Prostate gland (tissue), 2 donors: ENCODE measurements at regions not wholly inside any gene's neighbourhood (a gene's known extent, or its start where the extent isn't known, plus 50 kb on each side); places are given as distances from the start of the nearest gene placed in this dataset.

Experiments
- DNase-seq: peaks from one replicate; pipeline ENCODE4 v3.0.0-alpha.2; 2019; ENCODE audit warnings: low spot score
- H3K27ac ChIP-seq, 2 donors: fragments of 200-600 bp; sonication (generic); 2 replicates each; pipeline ENCODE4 v1.5.1; 2017 to 2019
- H3K27me3 ChIP-seq: fragments of 200-600 bp; sonication (generic); replicated peaks from 2 replicates; pipeline ENCODE4 v1.5.1; 2019; ENCODE audit not compliant: insufficient read depth
- H3K36me3 ChIP-seq, 2 donors: fragments of 200-600 bp; sonication (generic); 1 replicate in 1 of 2; 2 replicates in 1 of 2; pipeline versions ENCODE4 v1.5.1 to v1.8.1; 2017 to 2019
- H3K4me1 ChIP-seq: fragments of 200-600 bp; sonication (generic); replicated peaks from 2 replicates; pipeline ENCODE4 v1.5.1; 2019
- H3K4me3 ChIP-seq, 2 donors: fragments of 200-600 bp; sonication (generic); 2 replicates each; pipeline ENCODE4 v1.5.1; 2017 to 2019
- H3K9me3 ChIP-seq: fragments of 200-600 bp; sonication (generic); 2 replicates; pipeline ENCODE4 v1.5.1; 2017
- POLR2A ChIP-seq: fragments of 450-650 bp; IDR thresholded peaks from one replicate; pipeline ENCODE4 v1.6.1; 2016; ENCODE audit warnings: antibody characterized with exemption, mild to moderate bottlenecking
- POLR2AphosphoS5 ChIP-seq: sonication (generic); formaldehyde crosslinking; IDR thresholded peaks from one replicate; pipeline ENCODE4 v1.6.1; 2017; ENCODE audit warnings: antibody characterized with exemption
- WGBS: methylation state at CpG from one replicate; pipeline ENCODE4 v1.1.5; 2018; 5-methylcytosine and 5-hydroxymethylcytosine counted together
- intact Hi-C: fragments of 100-400 bp; cut with DNase I; formaldehyde crosslinking; loops from one replicate; pipeline ENCODE4 v1.14.2; 2022
- TF ChIP-seq, protein P1 (sequence below), 4 experiments: fragments of 200-600 bp in 2 of 4; fragments of 450-650 bp in 2 of 4; sonication (generic) in 2 of 4; IDR thresholded peaks; 1 replicate in 3 of 4; 2 replicates in 1 of 4; pipeline ENCODE4 v1.5.1; 2016 to 2019; ENCODE audit warnings: antibody characterized with exemption in 4 of 4, mild to moderate bottlenecking in 2 of 4, moderate library complexity in 2 of 4

GRCh38 chr6:148217051-148217450 is 125.6 kb upstream of the SASH1 start:
- DNase-seq: no peak
- Histone ChIP-seq H3K4me3 (no peak overlapping the region), H3K4me1 (no peaks in the 10 kb centered on the region), H3K27ac (no peak overlapping the region), H3K9me3 (no peaks in the 10 kb centered on the region), H3K36me3 (no peaks in the 10 kb centered on the region), H3K27me3 (no peaks in the 10 kb centered on the region)
- no peak for TF ChIP-seq POLR2A
- TF ChIP-seq, protein P1, sequence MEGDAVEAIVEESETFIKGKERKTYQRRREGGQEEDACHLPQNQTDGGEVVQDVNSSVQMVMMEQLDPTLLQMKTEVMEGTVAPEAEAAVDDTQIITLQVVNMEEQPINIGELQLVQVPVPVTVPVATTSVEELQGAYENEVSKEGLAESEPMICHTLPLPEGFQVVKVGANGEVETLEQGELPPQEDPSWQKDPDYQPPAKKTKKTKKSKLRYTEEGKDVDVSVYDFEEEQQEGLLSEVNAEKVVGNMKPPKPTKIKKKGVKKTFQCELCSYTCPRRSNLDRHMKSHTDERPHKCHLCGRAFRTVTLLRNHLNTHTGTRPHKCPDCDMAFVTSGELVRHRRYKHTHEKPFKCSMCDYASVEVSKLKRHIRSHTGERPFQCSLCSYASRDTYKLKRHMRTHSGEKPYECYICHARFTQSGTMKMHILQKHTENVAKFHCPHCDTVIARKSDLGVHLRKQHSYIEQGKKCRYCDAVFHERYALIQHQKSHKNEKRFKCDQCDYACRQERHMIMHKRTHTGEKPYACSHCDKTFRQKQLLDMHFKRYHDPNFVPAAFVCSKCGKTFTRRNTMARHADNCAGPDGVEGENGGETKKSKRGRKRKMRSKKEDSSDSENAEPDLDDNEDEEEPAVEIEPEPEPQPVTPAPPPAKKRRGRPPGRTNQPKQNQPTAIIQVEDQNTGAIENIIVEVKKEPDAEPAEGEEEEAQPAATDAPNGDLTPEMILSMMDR (IDR thresholded peaks at IDR 0.05): no peak
- no peak for TF ChIP-seq POLR2AphosphoS5
- intact Hi-C loops: no loop called here
- WGBS: 94% methylated on average over 4 of the region's 4 CpGs

GRCh38 chr6:148217921-148218320 is 124.7 kb upstream of the SASH1 start:
- TF ChIP-seq, protein P1 (IDR thresholded peaks at IDR 0.05): no peak
- no peak for TF ChIP-seq POLR2A
- no peak for TF ChIP-seq POLR2AphosphoS5
- Histone ChIP-seq H3K9me3 (no peaks in the 10 kb centered on the region), H3K27ac (no peak overlapping the region), H3K27me3 (no peaks in the 10 kb centered on the region), H3K4me3 (no peak overlapping the region), H3K4me1 (no peaks in the 10 kb centered on the region), H3K36me3 (no peaks in the 10 kb centered on the region)
- DNase-seq: no peak
- intact Hi-C loops: no loop called here
- WGBS: 71% methylated on average over 3 of the region's 3 CpGs

- 95% methylated on average over 3 of the region's 3 CpGs for WGBS
- no peaks in the 10 kb centered on the region for H3K36me3 ChIP-seq
- no peaks in the 10 kb centered on the region for H3K27me3 ChIP-seq
- intact Hi-C loops: no loop called here
- H3K9me3 ChIP-seq: no peaks in the 10 kb centered on the region
- TF ChIP-seq, protein P1 (IDR thresholded peaks at IDR 0.05): no peak
- TF ChIP-seq POLR2A: no peak
- TF ChIP-seq POLR2AphosphoS5: no peak
- no peak overlapping the region for H3K4me3 ChIP-seq
- H3K27ac ChIP-seq: no peak overlapping the region
- no peaks in the 10 kb centered on the region for H3K4me1 ChIP-seq
- no peak for DNase-seq
These were observed 123.9 kb upstream of the SASH1 start for GRCh38 chr6:148218542-148219258.

GRCh38 chr6:148221196-148221979 is 121.2 kb upstream of the SASH1 start:
- Histone ChIP-seq H3K9me3 (no peaks in the 10 kb centered on the region), H3K4me3 (no peak overlapping the region), H3K27ac (no peak overlapping the region), H3K27me3 (no peaks in the 10 kb centered on the region), H3K4me1 (no peaks in the 10 kb centered on the region), H3K36me3 (no peaks in the 10 kb centered on the region)
- 39% methylated on average over 6 of the region's 6 CpGs for WGBS
- TF ChIP-seq POLR2AphosphoS5: no peak
- TF ChIP-seq POLR2A: no peak
- TF ChIP-seq, protein P1 (IDR thresholded peaks at IDR 0.05): no peak
- intact Hi-C loops: no loop called here
- no peak for DNase-seq
